Testis (tissue), 2 donors: ENCODE measurements at regions not wholly inside any gene's neighbourhood (a gene's known extent, or its start where the extent isn't known, plus 50 kb on each side); places are given as distances from the start of the nearest gene placed in this dataset.

ENCODE experiments used
- POLR2A ChIP-seq: fragments of 450-650 bp; IDR thresholded peaks from one replicate; pipeline ENCODE4 v1.6.1; 2017; ENCODE audit warnings: antibody characterized with exemption, mild to moderate bottlenecking, moderate library complexity
- TF ChIP-seq, protein P1 (sequence below), 3 experiments: fragments of 450-650 bp in 2 of 3; fragments of 200-600 bp in 1 of 3; sonication (generic) in 1 of 3; IDR thresholded peaks; one replicate each; pipeline ENCODE4 v1.5.1; 2016 to 2019; ENCODE audit warnings: antibody characterized with exemption in 3 of 3, mild to moderate bottlenecking in 2 of 3, moderate library complexity in 1 of 3

DNA sequence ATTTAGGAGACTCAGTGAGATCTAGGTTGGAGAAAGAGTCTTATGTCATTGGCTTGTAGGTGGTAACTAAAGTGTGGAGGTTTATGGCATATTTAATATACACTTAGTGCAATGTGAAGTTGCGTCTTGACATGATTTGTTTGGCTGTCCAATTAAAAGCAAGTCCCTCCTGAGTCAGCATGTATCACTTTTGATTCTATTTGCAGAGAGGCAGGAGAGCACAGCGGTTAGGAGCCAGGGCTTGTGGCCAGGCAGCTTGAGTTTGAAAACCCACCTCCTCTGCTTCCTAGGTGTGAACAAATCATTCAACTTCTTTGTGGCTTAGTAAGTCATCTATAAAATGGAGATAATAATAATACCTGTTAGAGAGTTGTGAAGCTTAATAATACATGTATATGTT, 68.5 kb upstream of the OTX2 start:
- TF ChIP-seq, protein P1, sequence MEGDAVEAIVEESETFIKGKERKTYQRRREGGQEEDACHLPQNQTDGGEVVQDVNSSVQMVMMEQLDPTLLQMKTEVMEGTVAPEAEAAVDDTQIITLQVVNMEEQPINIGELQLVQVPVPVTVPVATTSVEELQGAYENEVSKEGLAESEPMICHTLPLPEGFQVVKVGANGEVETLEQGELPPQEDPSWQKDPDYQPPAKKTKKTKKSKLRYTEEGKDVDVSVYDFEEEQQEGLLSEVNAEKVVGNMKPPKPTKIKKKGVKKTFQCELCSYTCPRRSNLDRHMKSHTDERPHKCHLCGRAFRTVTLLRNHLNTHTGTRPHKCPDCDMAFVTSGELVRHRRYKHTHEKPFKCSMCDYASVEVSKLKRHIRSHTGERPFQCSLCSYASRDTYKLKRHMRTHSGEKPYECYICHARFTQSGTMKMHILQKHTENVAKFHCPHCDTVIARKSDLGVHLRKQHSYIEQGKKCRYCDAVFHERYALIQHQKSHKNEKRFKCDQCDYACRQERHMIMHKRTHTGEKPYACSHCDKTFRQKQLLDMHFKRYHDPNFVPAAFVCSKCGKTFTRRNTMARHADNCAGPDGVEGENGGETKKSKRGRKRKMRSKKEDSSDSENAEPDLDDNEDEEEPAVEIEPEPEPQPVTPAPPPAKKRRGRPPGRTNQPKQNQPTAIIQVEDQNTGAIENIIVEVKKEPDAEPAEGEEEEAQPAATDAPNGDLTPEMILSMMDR (IDR thresholded peaks at IDR 0.05) = no peak
- TF ChIP-seq POLR2A = no peak
